ENCODE measurements at regions not wholly inside any gene's neighbourhood (a gene's known extent, or its start where the extent isn't known, plus 50 kb on each side); places are given as distances from the start of the nearest gene placed in this dataset.

DNA sequence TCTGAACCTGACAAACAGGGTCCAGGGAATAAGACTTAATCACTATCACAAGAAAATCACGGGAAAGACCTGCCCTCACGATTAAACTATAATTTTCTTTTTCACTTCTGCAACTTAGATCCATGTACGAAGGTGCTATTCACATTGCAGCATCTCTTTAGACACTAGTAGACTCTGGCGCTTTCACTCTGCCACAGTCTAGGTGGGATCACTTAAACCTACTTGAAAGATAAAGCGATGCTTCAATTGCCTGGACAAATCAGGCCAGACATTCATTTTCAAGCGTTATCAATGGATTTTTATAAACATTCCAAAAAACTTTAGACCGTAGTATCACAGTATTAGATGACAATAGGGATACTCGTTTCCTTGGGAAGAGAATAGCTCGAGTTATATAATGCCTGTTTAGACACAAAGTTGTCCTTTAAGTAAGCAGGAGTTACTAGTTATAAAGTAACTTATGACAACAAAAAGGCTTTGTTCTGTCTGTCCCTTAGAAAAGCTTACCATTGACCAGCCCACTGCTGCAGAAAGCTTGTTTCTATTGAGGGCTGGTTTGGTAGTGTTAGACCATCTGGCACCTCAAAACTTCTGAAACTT lies 367.3 kb downstream of the UTRN start:
- no peak for TF ChIP-seq EZH2 (IDR thresholded peaks at IDR 0.05; ENCODE audit: borderline replicate concordance, insufficient read depth, low read depth, low read length, poor library complexity, severe bottlenecking)
- TF ChIP-seq, protein P1, sequence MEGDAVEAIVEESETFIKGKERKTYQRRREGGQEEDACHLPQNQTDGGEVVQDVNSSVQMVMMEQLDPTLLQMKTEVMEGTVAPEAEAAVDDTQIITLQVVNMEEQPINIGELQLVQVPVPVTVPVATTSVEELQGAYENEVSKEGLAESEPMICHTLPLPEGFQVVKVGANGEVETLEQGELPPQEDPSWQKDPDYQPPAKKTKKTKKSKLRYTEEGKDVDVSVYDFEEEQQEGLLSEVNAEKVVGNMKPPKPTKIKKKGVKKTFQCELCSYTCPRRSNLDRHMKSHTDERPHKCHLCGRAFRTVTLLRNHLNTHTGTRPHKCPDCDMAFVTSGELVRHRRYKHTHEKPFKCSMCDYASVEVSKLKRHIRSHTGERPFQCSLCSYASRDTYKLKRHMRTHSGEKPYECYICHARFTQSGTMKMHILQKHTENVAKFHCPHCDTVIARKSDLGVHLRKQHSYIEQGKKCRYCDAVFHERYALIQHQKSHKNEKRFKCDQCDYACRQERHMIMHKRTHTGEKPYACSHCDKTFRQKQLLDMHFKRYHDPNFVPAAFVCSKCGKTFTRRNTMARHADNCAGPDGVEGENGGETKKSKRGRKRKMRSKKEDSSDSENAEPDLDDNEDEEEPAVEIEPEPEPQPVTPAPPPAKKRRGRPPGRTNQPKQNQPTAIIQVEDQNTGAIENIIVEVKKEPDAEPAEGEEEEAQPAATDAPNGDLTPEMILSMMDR (IDR thresholded peaks at IDR 0.05) = no peak
